Psoas muscle (tissue), 7 donors: ENCODE measurements at regions not wholly inside any gene's neighbourhood (a gene's known extent, or its start where the extent isn't known, plus 50 kb on each side); places are given as distances from the start of the nearest gene placed in this dataset.

Experiments used
- ATAC-seq, 4 donors: fragments of 200-7000 bp; cut with Tn5 transposase; one replicate each; pipeline ENCODE4 v1.9.1; 2020; ENCODE audit warnings: moderate library complexity in 3 of 4, mild to moderate bottlenecking in 2 of 4
- DNase-seq, 2 donors: peaks; one replicate each; pipeline ENCODE4 v3.0.0-alpha.2; 2020
- H3K27ac ChIP-seq: fragments of 200-600 bp; one replicate; pipeline ENCODE4 v1.8.0; 2022
- H3K27me3 ChIP-seq, 3 donors: fragments of 200-600 bp in 1 of 3; one replicate each; pipeline versions ENCODE4 v1.6.1 to v1.8.0; 2013 to 2022; ENCODE audit warnings: low read length in 2 of 3, mild to moderate bottlenecking in 2 of 3, moderate library complexity in 1 of 3; ENCODE audit not compliant: insufficient read depth in 3 of 3
- H3K36me3 ChIP-seq, 2 donors: fragments of 200-600 bp in 1 of 2; one replicate each; pipeline versions ENCODE4 v1.6.1 to v1.8.0; 2013 to 2022; ENCODE audit warnings: low read depth in 1 of 2, mild to moderate bottlenecking in 1 of 2, moderate library complexity in 1 of 2; ENCODE audit not compliant: insufficient read depth in 1 of 2
- H3K4me1 ChIP-seq: fragments of 200-600 bp; one replicate; pipeline ENCODE4 v1.8.0; 2022
- H3K4me3 ChIP-seq: fragments of 200-600 bp; one replicate; pipeline ENCODE4 v1.8.0; 2022; ENCODE audit warnings: mild to moderate bottlenecking
- H3K9me3 ChIP-seq: fragments of 200-600 bp; one replicate; pipeline ENCODE4 v1.8.0; 2022
- WGBS, 3 donors: extraction: QIAGEN DNeasy Blood & Tissue Kit; methylation state at CpG; one replicate each; pipeline versions ENCODE4 v1.1.6 to v1.1.7; 2013; 5-methylcytosine and 5-hydroxymethylcytosine counted together
- intact Hi-C, 2 donors: fragments of 100-400 bp; cut with DNase I; formaldehyde crosslinking; loops; one replicate each; pipeline versions ENCODE4 v1.11.0 to v1.14.2; 2022
- TF ChIP-seq, protein P1 (sequence below): fragments of 200-600 bp; IDR thresholded peaks from one replicate; pipeline ENCODE4 v1.8.0; 2022; ENCODE audit warnings: antibody characterized with exemption
- donor health status: healthy with polysubstance abuse.
- donor health status: DM: no; HTN: no; CAD: no; lungs with moderate emphysema.
- donor health status: Bipolar disorder and iron deficiency.
- donor health status: healthy.
- donor health status: DM: yes; HTN: yes; CAD: no.
- donor health status: DM: no; HTN: no; CAD: no.
- donor health status: DM: yes; HTN: yes; CAD: no.

DNA sequence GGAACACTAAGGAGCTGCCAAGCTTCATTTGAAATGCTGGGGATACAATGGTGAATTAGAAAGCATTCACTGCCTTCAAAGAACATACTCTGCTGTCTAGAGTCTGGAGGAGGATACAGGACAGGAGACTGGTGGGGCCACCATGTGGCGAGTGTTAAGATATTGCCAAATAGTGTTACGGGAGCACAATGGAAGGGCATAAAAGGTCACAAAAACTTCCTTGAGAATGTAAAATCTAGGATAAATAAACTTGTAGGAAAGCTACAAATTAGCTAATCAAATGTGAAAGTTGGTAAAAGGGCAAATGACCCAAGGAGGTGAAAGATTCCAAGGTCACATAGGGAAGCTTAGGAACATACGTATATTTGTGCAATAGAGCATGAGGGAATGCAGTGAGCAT, 271.7 kb downstream of the RFPL4B start:
- intact Hi-C loops = no loop called here
- H3K4me1 ChIP-seq = no peaks in the 10 kb centered on the region
- H3K4me3 ChIP-seq = no peak overlapping the region
- H3K27ac ChIP-seq = no peak overlapping the region
- TF ChIP-seq, protein P1, sequence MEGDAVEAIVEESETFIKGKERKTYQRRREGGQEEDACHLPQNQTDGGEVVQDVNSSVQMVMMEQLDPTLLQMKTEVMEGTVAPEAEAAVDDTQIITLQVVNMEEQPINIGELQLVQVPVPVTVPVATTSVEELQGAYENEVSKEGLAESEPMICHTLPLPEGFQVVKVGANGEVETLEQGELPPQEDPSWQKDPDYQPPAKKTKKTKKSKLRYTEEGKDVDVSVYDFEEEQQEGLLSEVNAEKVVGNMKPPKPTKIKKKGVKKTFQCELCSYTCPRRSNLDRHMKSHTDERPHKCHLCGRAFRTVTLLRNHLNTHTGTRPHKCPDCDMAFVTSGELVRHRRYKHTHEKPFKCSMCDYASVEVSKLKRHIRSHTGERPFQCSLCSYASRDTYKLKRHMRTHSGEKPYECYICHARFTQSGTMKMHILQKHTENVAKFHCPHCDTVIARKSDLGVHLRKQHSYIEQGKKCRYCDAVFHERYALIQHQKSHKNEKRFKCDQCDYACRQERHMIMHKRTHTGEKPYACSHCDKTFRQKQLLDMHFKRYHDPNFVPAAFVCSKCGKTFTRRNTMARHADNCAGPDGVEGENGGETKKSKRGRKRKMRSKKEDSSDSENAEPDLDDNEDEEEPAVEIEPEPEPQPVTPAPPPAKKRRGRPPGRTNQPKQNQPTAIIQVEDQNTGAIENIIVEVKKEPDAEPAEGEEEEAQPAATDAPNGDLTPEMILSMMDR = no peak
- H3K27me3 ChIP-seq = no peaks in the 10 kb centered on the region
- H3K9me3 ChIP-seq = no peaks in the 10 kb centered on the region
- H3K36me3 ChIP-seq = no peaks in the 10 kb centered on the region
- ATAC-seq (no peak), DNase-seq (no peak)
- WGBS, 3 donors = 66 to 83% (median 76%) methylated on average over 3 of the region's 3 CpGs

DNA sequence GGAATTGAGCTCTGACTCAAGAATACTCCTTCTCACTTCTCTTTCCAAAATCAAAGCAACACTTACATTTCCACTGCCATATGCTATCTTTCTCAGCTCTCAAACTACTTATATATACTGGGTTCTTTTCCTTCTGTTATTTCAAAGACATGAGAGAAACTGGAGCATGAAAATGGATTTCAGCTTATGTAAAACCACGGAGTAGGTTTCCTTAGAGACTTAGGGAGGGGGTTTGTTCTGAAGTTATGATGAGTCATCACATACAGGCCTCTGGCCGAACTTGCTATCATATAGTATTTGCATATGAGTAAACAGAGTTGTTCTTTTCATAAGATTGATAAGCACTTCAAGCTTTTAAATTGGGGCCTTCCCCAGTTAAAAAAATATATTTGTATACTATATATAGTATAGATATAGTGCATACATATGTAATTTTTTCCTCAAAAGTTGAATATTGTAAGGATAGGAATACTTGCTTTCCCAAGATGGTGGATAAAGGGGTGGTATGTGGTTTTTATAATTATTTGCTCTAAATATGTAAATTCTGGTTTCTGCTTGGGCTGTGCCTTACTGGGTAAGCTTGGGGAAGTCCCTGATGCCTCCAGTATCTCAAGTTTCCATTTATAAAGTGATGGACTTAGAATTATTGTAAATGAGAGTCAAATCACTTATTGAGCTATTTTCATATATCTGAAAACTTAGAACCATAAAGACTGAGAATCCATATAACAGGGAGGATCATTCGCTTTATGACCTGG, 273.9 kb downstream of the RFPL4B start:
- H3K27ac ChIP-seq = no peak overlapping the region
- DNase-seq (no peak), ATAC-seq (no peak)
- no peak overlapping the region for H3K4me3 ChIP-seq
- no peaks in the 10 kb centered on the region for H3K27me3 ChIP-seq
- no peaks in the 10 kb centered on the region for H3K36me3 ChIP-seq
- WGBS, 3 donors = 56 to 59% (median 58%) methylated on average over 3 of the region's 3 CpGs
- H3K9me3 ChIP-seq = no peaks in the 10 kb centered on the region
- intact Hi-C loops = no loop called here
- no peaks in the 10 kb centered on the region for H3K4me1 ChIP-seq
- TF ChIP-seq, protein P1 = no peak

DNA sequence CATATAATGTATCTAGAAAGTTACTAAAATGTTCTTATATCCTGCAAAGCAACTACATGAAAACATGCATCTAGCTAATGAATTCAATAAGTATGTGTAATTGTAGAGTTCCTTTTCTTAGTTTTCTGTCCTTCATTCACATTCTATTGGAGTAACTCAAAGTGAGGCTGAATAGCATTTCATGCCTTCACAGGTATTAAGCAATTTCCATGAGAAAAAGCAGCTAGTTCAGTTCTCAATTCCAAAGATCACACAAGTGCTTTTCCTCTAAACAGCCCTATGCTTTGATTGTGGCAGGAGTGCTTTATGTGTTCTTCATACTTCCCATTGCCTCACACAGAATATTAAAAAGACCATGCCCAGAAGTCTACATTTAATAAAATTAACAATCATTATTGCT, 274.9 kb downstream of the RFPL4B start:
- H3K4me3 ChIP-seq = no peak overlapping the region
- ATAC-seq = no peak

DNA sequence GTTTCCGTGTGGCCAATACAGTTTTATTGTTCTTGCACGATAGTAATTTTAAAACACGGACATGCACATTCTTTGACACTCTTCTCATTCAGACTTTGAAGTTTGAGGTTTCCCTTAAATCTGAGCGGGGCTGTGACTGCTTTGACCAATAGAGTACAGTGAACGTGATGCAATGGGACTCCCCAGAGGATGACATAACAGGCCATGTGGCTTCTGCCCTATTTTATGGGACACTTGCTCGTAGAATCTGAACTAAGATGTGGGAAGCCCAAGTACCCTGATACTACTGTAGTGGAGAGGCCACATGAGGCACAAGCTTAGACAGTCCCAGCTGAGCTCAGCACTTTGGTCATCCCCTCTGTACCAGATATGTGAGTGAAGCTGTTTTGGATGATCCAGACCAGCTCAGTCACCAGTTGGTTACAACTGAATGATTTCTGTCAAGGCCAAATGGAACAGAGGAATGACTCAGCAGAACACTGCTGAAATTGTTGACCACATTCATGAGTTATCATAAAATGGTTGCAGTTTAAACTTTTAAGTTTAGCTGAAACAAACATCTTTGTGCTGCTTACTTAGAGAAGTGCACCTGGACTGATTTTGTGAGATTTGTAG, 279.4 kb downstream of the RFPL4B start:
- Histone ChIP-seq H3K4me3 (no peak overlapping the region), H3K4me1 (no peaks in the 10 kb centered on the region), H3K9me3 (no peaks in the 10 kb centered on the region), H3K36me3 (no peaks in the 10 kb centered on the region), H3K27ac (no peak overlapping the region), H3K27me3 (no peaks in the 10 kb centered on the region)
- no peak for ATAC-seq
- TF ChIP-seq, protein P1 = no peak
- WGBS, 3 donors = 86 to 91% (median 86%) methylated on average over 6 of the region's 6 CpGs
- DNase-seq = no peak
- intact Hi-C loops = no loop called here

More for the DNA sequence above, 274.9 kb downstream of the RFPL4B start:
- Histone ChIP-seq H3K4me1 (no peaks in the 10 kb centered on the region), H3K9me3 (no peaks in the 10 kb centered on the region), H3K27me3 (no peaks in the 10 kb centered on the region), H3K36me3 (no peaks in the 10 kb centered on the region), H3K27ac (no peak overlapping the region)
- intact Hi-C loops = no loop called here
- TF ChIP-seq, protein P1 = no peak
- DNase-seq = no peak
